ENCODE measurements at regions not wholly inside any gene's neighbourhood (a gene's known extent, or its start where the extent isn't known, plus 50 kb on each side); places are given as distances from the start of the nearest gene placed in this dataset.

DNA sequence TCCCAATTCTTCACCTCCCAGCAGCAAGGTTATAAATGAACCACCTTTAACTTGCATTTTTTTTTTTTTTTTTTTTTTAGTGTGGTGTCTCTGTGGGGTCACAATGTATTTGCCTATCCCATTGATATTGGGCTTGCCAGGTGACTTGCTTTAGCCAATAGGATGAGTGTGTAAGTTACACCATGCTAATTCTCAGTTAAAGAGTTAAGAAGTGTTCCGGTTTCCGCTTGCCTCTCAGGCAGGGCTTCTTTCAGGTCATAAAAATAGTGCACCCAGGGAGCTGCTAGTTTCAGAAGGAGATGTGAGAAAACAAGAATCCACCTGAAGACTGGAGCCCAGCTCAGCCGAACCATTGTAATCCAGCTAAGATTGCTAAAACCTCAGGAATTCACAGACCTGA is 84.2 kb upstream of the PTPRD start:
- ChIA-PET POLR2A (no interaction called here), CTCF (no interaction called here)
- no peak for DNase-seq (ENCODE audit: extremely low spot score)
- no peak for TF ChIP-seq TARDBP (IDR thresholded peaks at IDR 0.05)

DNA sequence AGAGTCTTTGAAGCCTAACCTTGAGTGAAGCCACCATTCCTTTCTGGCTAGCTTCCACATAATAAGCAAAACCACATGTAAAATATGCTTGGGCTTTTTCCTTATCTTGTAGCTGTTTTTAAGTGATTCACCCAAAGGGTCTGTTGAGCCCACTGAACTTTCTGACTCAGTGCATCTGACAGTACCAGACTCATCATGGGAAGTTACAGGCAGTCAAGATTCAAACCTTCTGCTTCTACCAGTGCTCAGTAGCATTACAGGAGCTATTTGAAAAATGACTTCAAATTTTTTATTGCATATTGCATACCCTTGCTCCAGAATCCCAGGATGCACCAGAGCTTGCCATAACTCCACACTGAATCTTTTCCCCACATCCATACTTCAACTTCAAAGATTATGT is 87.5 kb upstream of the PTPRD start:
- ChIA-PET POLR2A (no interaction called here), CTCF (no interaction called here)
- TF ChIP-seq NFRKB (IDR thresholded peaks at IDR 0.05) (no peak), HDGF (IDR thresholded peaks at IDR 0.05; ENCODE audit: borderline replicate concordance) (no peak)

DNA sequence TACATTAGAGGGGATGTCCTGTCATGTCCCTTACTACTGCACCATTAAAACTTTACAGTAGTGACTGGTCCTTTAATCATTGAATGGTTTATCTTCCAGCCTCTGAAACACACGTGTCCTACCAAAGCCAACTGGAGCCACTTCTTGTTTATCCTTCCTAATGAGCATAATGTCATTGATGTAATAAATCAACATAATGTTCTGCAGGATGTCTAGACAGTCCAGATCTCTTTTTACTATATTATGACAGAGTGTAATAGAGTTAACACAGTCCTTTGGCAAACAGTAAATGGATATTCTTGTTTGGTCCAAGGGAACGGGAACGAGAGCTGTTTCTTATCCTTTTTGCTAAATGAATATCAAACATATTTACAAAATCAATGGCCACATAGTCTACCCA is 88.1 kb upstream of the PTPRD start:
- POLR2A ChIA-PET = no interaction called here
- TF ChIP-seq SUZ12 (IDR thresholded peaks at IDR 0.05) = no peak
- CTCF ChIA-PET = no interaction called here
- no peak for DNase-seq (ENCODE audit: extremely low spot score)

More for the DNA sequence above, 87.5 kb upstream of the PTPRD start:
- DNase-seq (ENCODE audit: extremely low spot score) = no peak

DNA sequence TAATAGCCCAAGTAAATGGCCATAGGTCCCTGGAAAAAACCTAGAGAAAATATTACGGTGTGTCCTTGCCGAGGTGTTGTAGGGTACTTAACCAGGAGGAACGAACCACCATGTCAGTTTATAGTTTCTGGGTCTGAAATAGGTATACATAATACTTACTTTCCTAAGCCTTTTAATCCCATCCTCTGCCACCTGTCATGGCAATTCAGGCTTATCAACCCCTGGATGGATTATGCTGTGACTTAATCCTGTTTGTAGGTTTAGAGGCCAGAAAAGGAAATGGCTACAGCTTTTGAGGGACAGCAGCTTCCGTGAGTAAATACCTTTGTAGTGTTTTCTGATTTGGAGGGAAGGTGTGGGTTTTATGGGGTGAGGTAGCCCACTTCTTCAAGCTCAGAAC is 89.1 kb upstream of the PTPRD start:
- ChIA-PET CTCF (no interaction called here), POLR2A (no interaction called here)
- TF ChIP-seq, protein P1, sequence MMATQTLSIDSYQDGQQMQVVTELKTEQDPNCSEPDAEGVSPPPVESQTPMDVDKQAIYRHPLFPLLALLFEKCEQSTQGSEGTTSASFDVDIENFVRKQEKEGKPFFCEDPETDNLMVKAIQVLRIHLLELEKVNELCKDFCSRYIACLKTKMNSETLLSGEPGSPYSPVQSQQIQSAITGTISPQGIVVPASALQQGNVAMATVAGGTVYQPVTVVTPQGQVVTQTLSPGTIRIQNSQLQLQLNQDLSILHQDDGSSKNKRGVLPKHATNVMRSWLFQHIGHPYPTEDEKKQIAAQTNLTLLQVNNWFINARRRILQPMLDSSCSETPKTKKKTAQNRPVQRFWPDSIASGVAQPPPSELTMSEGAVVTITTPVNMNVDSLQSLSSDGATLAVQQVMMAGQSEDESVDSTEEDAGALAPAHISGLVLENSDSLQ (IDR thresholded peaks at IDR 0.05) = no peak
- DNase-seq (ENCODE audit: extremely low spot score) = no peak

DNA sequence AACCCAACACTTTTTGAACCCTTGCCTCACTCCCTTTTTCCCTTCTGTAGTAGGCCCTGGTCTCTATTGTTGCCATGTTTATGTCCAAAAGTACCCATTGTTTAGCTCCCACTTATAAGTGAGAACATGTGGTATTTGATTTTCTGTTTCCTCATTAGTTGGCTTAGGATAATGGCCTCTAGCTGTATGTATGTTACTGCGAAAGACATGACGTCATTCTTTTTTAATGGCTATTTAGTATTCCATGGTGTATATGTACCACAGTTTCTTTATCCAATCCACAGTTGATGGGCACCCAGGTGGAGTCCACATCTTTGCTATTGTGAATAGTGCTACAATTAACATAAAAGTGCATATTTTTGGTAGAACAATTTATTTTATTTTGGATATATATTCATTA is 90.3 kb upstream of the PTPRD start:
- TF ChIP-seq TARDBP (IDR thresholded peaks at IDR 0.05) (no peak), CTBP1 (IDR thresholded peaks at IDR 0.05; ENCODE audit: borderline replicate concordance) (no peak), ARNT (IDR thresholded peaks at IDR 0.05) (no peak), NFRKB (IDR thresholded peaks at IDR 0.05) (no peak), LEF1 (IDR thresholded peaks at IDR 0.05; ENCODE audit: borderline replicate concordance) (no peak), L3MBTL2 (conservative IDR thresholded peaks at IDR 0.05) (no peak), HDGF (IDR thresholded peaks at IDR 0.05; ENCODE audit: borderline replicate concordance) (no peak), SUZ12 (IDR thresholded peaks at IDR 0.05) (no peak), FOXM1 (IDR thresholded peaks at IDR 0.05; ENCODE audit: borderline replicate concordance) (no peak), FOXK2 (IDR thresholded peaks at IDR 0.05) (no peak), FOXA1 (IDR thresholded peaks at IDR 0.05) (no peak), ZNF384 (IDR thresholded peaks at IDR 0.05) (no peak), ELF4 (IDR thresholded peaks at IDR 0.05) (no peak), BHLHE40 (IDR thresholded peaks at IDR 0.05; ENCODE audit: borderline replicate concordance) (no peak), SP1 (IDR thresholded peaks at IDR 0.05) (no peak)
- TF ChIP-seq, protein P1 (IDR thresholded peaks at IDR 0.05) = no peak
- POLR2A ChIA-PET = no interaction called here
- DNase-seq (ENCODE audit: extremely low spot score) = no peak
- CTCF ChIA-PET = no interaction called here

DNA sequence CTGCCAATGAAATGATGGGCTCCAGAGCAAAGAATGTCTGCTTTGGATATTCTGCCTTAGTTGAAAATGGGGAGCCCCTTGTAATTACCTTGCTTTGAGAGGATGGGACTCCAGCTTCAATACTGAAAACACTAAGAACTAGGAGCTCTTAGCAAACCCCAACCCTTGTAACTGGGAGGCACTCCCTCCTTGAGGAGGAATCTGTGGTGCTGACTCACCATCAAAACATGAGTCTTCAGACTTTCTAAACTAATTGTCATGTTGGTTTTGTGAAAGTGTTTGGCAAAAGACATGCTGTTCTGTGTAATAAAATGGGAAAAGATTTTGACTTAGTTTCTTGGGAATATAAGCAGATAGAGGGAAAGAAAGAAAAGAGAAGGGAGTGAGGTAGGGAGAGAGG is 91.9 kb upstream of the PTPRD start:
- no peak for DNase-seq (ENCODE audit: extremely low spot score)
- TF ChIP-seq ZNF384 (IDR thresholded peaks at IDR 0.05) (no peak), SUZ12 (IDR thresholded peaks at IDR 0.05) (no peak), FOXM1 (IDR thresholded peaks at IDR 0.05; ENCODE audit: borderline replicate concordance) (no peak), L3MBTL2 (conservative IDR thresholded peaks at IDR 0.05) (no peak)
- ChIA-PET POLR2A (no interaction called here), CTCF (no interaction called here)

DNA sequence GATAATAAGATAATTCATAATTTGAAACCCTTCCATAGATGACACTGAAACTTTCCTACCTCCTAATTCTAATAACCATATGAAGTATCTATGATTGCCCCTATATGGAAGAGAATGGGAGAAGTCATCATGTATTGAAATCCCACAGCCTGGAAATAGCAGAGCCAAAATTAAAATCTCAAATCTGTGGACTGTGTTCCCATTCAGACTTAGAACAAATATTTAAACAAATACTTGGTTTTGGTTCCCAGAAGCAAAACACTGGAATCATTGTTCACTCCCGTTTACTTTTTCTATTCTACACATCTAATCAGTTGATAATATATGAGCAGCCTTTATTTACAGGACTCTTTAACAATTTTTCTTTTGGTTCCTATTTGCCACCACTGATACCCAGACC is 92.6 kb upstream of the PTPRD start:
- ChIA-PET CTCF (no interaction called here), POLR2A (no interaction called here)
- no peak for DNase-seq (ENCODE audit: extremely low spot score)
- TF ChIP-seq SUZ12 (IDR thresholded peaks at IDR 0.05) = no peak
- no peak for TF ChIP-seq LEF1 (IDR thresholded peaks at IDR 0.05; ENCODE audit: borderline replicate concordance)
- no peak for TF ChIP-seq BHLHE40 (IDR thresholded peaks at IDR 0.05; ENCODE audit: borderline replicate concordance)
- no peak for TF ChIP-seq SP1 (IDR thresholded peaks at IDR 0.05)
- no peak for TF ChIP-seq L3MBTL2 (conservative IDR thresholded peaks at IDR 0.05)
- no peak for TF ChIP-seq HDGF (IDR thresholded peaks at IDR 0.05; ENCODE audit: borderline replicate concordance)
- no peak for TF ChIP-seq ZNF384 (IDR thresholded peaks at IDR 0.05)
- no peak for TF ChIP-seq TARDBP (IDR thresholded peaks at IDR 0.05)
- TF ChIP-seq NFRKB (IDR thresholded peaks at IDR 0.05) = no peak
- TF ChIP-seq, protein P1 (IDR thresholded peaks at IDR 0.05) = no peak
- TF ChIP-seq FOXM1 (IDR thresholded peaks at IDR 0.05; ENCODE audit: borderline replicate concordance) = no peak
- TF ChIP-seq CTBP1 (IDR thresholded peaks at IDR 0.05; ENCODE audit: borderline replicate concordance) = no peak

DNA sequence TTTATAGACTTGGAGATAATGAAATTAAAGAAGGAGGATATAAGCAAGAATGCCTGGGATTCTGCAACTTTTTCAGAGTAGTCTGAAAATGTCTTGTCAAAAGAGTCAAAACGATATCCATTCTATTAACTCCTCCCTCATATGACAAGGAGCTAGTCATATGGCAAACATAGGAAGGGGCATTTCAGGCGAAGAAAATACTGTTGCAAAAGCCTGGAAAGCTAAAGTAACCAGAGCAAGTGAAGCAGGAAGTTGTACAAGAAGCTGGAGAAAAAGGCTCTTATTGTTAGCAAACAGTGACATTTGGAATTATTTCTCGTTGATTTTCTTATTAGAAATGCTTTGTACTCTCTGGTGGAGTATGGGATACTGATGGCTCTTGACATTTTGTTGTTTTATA is 94.0 kb upstream of the PTPRD start:
- ChIA-PET CTCF (no interaction called here), POLR2A (no interaction called here)
- no peak for DNase-seq (ENCODE audit: extremely low spot score)
- no peak for TF ChIP-seq ELF4 (IDR thresholded peaks at IDR 0.05)
- TF ChIP-seq FOXK2 (IDR thresholded peaks at IDR 0.05) = no peak
- TF ChIP-seq, protein P1 (IDR thresholded peaks at IDR 0.05) = no peak
- TF ChIP-seq ZNF384 (IDR thresholded peaks at IDR 0.05) = no peak
- TF ChIP-seq FOXA1 (IDR thresholded peaks at IDR 0.05) = no peak
- no peak for TF ChIP-seq LEF1 (IDR thresholded peaks at IDR 0.05; ENCODE audit: borderline replicate concordance)
- TF ChIP-seq CTBP1 (IDR thresholded peaks at IDR 0.05; ENCODE audit: borderline replicate concordance) = no peak
- TF ChIP-seq SP1 (IDR thresholded peaks at IDR 0.05) = no peak
